Lower leg skin (tissue), 4 donors: ENCODE measurements at regions not wholly inside any gene's neighbourhood (a gene's known extent, or its start where the extent isn't known, plus 50 kb on each side); places are given as distances from the start of the nearest gene placed in this dataset.

Experiments
- DNase-seq, 2 donors: peaks; one replicate each; pipeline ENCODE4 v3.0.0-alpha.2; 2019; ENCODE audit warnings: low spot score in 2 of 2
- H3K4me3 ChIP-seq: fragments of 200-600 bp; sonication (generic); 2 replicates; pipeline ENCODE4 v1.5.1; 2017; ENCODE audit warnings: mild to moderate bottlenecking, low read depth; ENCODE audit not compliant: poor library complexity, severe bottlenecking
- CTCF ChIP-seq, 3 donors: fragments of 450-650 bp; IDR thresholded peaks; one replicate each; pipeline ENCODE4 v1.5.1; 2016; ENCODE audit warnings: antibody characterized with exemption in 3 of 3, mild to moderate bottlenecking in 3 of 3, moderate library complexity in 2 of 3
- POLR2A ChIP-seq, 2 donors: fragments of 450-650 bp; IDR thresholded peaks; one replicate each; pipeline ENCODE4 v1.6.1; 2016 to 2017; ENCODE audit warnings: antibody characterized with exemption in 2 of 2, mild to moderate bottlenecking in 1 of 2, moderate library complexity in 1 of 2
- WGBS, 2 donors: methylation state at CpG; one replicate each; pipeline ENCODE4 v1.1.5; 2018; 5-methylcytosine and 5-hydroxymethylcytosine counted together
- intact Hi-C: fragments of 100-400 bp; cut with DNase I; formaldehyde crosslinking; loops from one replicate; pipeline ENCODE4 v1.15.0; 2023; ENCODE audit warnings: low total_unique reads

- DNase-seq = no peak
- H3K4me3 ChIP-seq = no peak overlapping the region
- 59 to 74% methylated on average over 2 of the region's 2 CpGs for WGBS, 2 donors
- TF ChIP-seq CTCF (IDR thresholded peaks at IDR 0.05) (no peak), POLR2A (IDR thresholded peaks at IDR 0.05) (no peak)
- intact Hi-C loops = no loop called here
Measured at GRCh38 chr18:64840911-64841701, 692.2 kb upstream of the LINC00305 start.

GRCh38 chr18:64810354-64810753 lies 661.5 kb upstream of the LINC00305 start:
- WGBS, 2 donors = 89% methylated on average over 3 of the region's 3 CpGs
- TF ChIP-seq CTCF (IDR thresholded peaks at IDR 0.05) (no peak), POLR2A (IDR thresholded peaks at IDR 0.05) (no peak)
- no peak overlapping the region for H3K4me3 ChIP-seq
- intact Hi-C loops = no loop called here
- no peak for DNase-seq

DNA sequence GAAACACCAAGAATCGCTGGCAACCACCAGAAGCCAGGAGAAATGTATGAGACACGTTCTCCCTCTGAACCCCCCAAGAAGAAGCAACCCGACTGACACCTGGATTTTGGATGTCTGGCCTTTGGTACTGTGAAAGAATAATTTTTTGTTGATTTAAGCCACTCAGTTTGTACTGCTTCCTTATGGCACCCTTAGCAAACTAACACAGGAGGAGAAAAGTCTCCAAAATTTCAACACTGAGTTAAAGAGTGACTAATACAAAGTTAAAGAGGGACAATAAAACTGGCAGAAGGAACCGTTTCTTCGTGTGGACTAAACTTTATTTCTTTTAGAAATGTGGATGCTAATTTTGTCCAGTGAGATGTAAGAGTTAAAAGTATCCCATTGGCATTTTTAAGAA lies 660.9 kb upstream of the LINC00305 start:
- DNase-seq = no peak
- 79 to 80% methylated on average over 5 of the region's 5 CpGs for WGBS, 2 donors
- intact Hi-C loops = no loop called here
- H3K4me3 ChIP-seq = no peak overlapping the region
- no peak for TF ChIP-seq CTCF (IDR thresholded peaks at IDR 0.05)
- no peak for TF ChIP-seq POLR2A (IDR thresholded peaks at IDR 0.05)

GRCh38 chr18:64807560-64807959 lies 658.7 kb upstream of the LINC00305 start:
- TF ChIP-seq POLR2A (IDR thresholded peaks at IDR 0.05) = no peak
- no peak for TF ChIP-seq CTCF (IDR thresholded peaks at IDR 0.05)
- no peak for DNase-seq
- intact Hi-C loops = no loop called here
- 70 to 85% methylated on average over 5 of the region's 5 CpGs for WGBS, 2 donors
- no peak overlapping the region for H3K4me3 ChIP-seq

GRCh38 chr18:64806691-64807090 lies 657.8 kb upstream of the LINC00305 start:
- no peak for DNase-seq
- WGBS, 2 donors = 69 to 70% methylated on average over 5 of the region's 5 CpGs
- intact Hi-C loops = no loop called here
- TF ChIP-seq CTCF (IDR thresholded peaks at IDR 0.05) = no peak
- no peak for TF ChIP-seq POLR2A (IDR thresholded peaks at IDR 0.05)
- H3K4me3 ChIP-seq = no peak overlapping the region

GRCh38 chr18:64806232-64806631 lies 657.3 kb upstream of the LINC00305 start:
- 62 to 72% methylated on average over 2 of the region's 2 CpGs for WGBS, 2 donors
- intact Hi-C loops = no loop called here
- no peak for TF ChIP-seq CTCF (IDR thresholded peaks at IDR 0.05)
- no peak overlapping the region for H3K4me3 ChIP-seq
- no peak for DNase-seq
